Vagina (tissue), 2 donors: ENCODE measurements at regions not wholly inside any gene's neighbourhood (a gene's known extent, or its start where the extent isn't known, plus 50 kb on each side); places are given as distances from the start of the nearest gene placed in this dataset.

Source experiments
- DNase-seq, 2 donors: peaks; one replicate each; pipeline ENCODE4 v3.0.0-alpha.2; 2017; ENCODE audit errors: extremely low spot score in 2 of 2
- H3K27ac ChIP-seq: fragments of 200-600 bp; sonication (generic); one replicate; pipeline ENCODE4 v1.5.1; 2019
- H3K27me3 ChIP-seq: fragments of 200-600 bp; sonication (generic); one replicate; pipeline ENCODE4 v1.5.1; 2019
- H3K36me3 ChIP-seq, 2 donors: fragments of 200-600 bp; sonication (generic); one replicate each; pipeline ENCODE4 v1.5.1; 2017 to 2019
- H3K4me1 ChIP-seq: fragments of 200-600 bp; sonication (generic); one replicate; pipeline ENCODE4 v1.5.1; 2019
- H3K4me3 ChIP-seq, 2 donors: fragments of 200-600 bp; sonication (generic); 1 replicate in 1 of 2; 2 replicates in 1 of 2; pipeline ENCODE4 v1.5.1; 2016 to 2019
- H3K9me3 ChIP-seq: fragments of 200-600 bp; sonication (generic); one replicate; pipeline ENCODE4 v1.5.1; 2019
- POLR2A ChIP-seq, 2 donors: fragments of 450-650 bp; IDR thresholded peaks; one replicate each; pipeline ENCODE4 v1.6.1; 2017; ENCODE audit warnings: antibody characterized with exemption in 2 of 2, mild to moderate bottlenecking in 2 of 2, moderate library complexity in 2 of 2
- POLR2AphosphoS5 ChIP-seq, 2 donors: sonication (generic); formaldehyde crosslinking; IDR thresholded peaks; one replicate each; pipeline ENCODE4 v1.9.0; 2017; ENCODE audit warnings: antibody characterized with exemption in 2 of 2, mild to moderate bottlenecking in 2 of 2, low read depth in 1 of 2; ENCODE audit not compliant: insufficient read depth in 1 of 2
- intact Hi-C: fragments of 100-400 bp; cut with DNase I; formaldehyde crosslinking; loops from one replicate; pipeline ENCODE4 v1.15.1; 2023
- TF ChIP-seq, protein P1 (sequence below), 3 experiments: fragments of 450-650 bp in 2 of 3; fragments of 200-600 bp in 1 of 3; sonication (generic) in 1 of 3; IDR thresholded peaks; one replicate each; pipeline ENCODE4 v1.5.1; 2017 to 2019; ENCODE audit warnings: antibody characterized with exemption in 3 of 3, mild to moderate bottlenecking in 2 of 3, moderate library complexity in 2 of 3

DNA sequence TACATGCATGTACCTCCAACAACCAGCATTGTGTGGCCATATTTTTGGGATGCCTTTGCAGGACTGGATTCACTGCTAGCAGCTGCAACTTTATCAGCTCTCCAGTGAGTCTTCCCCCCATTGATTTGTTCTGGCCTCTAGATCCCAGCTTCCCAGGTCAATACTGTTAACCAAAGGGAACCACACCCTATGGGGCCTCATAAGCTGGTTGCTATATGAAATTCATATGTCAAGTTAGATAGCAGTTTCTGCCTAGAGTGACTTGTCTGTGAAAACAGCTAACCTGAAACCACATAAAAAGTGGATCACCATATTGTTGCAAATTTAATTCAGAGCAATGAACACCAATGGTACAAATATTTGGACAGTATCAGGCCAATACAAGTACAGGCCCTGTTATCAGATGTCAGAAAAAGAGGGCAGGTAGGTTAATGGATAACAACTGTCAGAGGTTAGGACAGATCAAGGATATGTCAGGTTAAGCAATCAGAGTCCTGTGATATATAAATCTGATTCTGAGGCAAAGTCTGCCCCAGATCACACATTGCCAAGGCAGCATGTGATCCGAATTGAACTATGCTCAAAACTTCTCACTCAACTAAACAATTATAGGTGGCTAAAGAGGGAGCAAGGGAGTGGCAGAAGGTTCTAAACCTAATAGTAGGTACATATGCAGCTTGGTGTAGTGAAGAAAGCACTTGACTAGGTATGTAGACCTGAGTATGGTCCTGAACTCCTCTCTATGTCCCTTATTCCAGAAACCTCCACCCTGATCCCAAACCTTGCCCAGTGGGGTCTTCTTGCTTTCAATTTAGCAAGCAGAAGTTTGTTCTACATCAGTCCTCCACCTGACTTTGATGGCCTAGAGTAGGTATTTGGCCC lies 94.7 kb upstream of the FOXN2 start:
- Histone ChIP-seq H3K4me3 (no peak overlapping the region), H3K4me1 (no peaks in the 10 kb centered on the region), H3K27me3 (no peaks in the 10 kb centered on the region), H3K9me3 (no peaks in the 10 kb centered on the region), H3K27ac (no peak overlapping the region), H3K36me3 (no peaks in the 10 kb centered on the region)
- intact Hi-C loops = no loop called here
- TF ChIP-seq, protein P1, sequence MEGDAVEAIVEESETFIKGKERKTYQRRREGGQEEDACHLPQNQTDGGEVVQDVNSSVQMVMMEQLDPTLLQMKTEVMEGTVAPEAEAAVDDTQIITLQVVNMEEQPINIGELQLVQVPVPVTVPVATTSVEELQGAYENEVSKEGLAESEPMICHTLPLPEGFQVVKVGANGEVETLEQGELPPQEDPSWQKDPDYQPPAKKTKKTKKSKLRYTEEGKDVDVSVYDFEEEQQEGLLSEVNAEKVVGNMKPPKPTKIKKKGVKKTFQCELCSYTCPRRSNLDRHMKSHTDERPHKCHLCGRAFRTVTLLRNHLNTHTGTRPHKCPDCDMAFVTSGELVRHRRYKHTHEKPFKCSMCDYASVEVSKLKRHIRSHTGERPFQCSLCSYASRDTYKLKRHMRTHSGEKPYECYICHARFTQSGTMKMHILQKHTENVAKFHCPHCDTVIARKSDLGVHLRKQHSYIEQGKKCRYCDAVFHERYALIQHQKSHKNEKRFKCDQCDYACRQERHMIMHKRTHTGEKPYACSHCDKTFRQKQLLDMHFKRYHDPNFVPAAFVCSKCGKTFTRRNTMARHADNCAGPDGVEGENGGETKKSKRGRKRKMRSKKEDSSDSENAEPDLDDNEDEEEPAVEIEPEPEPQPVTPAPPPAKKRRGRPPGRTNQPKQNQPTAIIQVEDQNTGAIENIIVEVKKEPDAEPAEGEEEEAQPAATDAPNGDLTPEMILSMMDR (IDR thresholded peaks at IDR 0.05) = no peak
- TF ChIP-seq POLR2AphosphoS5 (IDR thresholded peaks at IDR 0.05; ENCODE audit: insufficient read depth in 1 of 2, low read depth in 1 of 2) (no peak), POLR2A (IDR thresholded peaks at IDR 0.05) (no peak)
- DNase-seq = peak in 1 of 2 donors; percentile 40

DNA sequence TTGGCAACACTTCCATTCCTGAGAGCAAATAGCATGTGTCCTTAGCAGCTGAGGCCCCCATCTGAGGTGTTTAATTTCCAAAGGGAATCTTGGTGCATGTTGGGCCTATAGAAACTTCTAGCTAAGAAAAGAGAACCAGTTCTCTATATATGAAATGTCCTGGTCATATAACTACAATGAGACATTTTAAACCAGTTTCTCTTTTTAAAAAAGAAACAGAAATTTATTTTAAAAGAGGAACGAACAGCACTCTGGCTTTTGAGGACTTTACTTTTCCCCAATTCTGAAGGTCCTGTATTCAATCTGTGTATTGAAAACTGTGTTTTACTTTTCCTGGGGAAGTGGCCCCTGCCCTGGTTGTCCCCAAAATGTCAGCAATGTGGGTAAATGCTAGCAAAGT lies 94.0 kb upstream of the FOXN2 start:
- Histone ChIP-seq H3K9me3 (no peaks in the 10 kb centered on the region), H3K4me3 (no peak overlapping the region), H3K27me3 (no peaks in the 10 kb centered on the region), H3K27ac (no peak overlapping the region), H3K36me3 (no peaks in the 10 kb centered on the region), H3K4me1 (no peaks in the 10 kb centered on the region)
- no peak for DNase-seq
- intact Hi-C loops = no loop called here
- TF ChIP-seq POLR2A (IDR thresholded peaks at IDR 0.05) (no peak), POLR2AphosphoS5 (IDR thresholded peaks at IDR 0.05; ENCODE audit: insufficient read depth in 1 of 2, low read depth in 1 of 2) (no peak)
- TF ChIP-seq, protein P1 (IDR thresholded peaks at IDR 0.05) = no peak

DNA sequence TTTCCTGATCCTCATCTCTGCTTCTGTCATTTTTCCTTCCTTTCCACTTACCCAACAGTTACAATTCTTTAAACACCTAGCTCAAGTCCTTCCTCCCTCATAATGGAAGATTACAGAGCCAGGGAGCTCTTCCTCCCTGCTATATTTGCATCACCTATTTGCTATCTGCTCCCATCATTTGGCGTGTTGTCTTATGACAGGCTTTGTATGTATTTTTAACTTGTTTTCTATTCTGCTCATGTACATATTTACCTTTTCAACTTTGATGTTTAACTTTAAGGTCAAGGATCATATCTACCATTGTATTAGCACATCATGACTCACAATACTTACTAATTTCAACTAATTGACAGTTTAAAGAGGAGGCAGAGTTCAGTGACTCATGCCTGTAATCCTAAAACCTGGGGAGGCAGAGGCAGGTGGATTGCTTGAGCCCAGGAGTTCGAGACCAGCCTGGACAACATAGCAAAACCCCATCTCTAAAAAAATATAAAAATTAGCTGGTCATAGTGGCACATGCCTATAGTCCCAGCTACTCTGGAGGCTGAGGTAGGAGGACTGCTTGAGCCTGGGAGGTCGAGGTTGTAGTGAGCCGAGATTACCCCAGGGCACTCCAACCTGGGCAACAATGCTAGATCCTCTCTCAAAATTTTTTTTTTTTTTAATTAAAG lies 92.5 kb upstream of the FOXN2 start:
- Histone ChIP-seq H3K4me3 (no peak overlapping the region), H3K27me3 (no peaks in the 10 kb centered on the region), H3K4me1 (no peaks in the 10 kb centered on the region), H3K36me3 (no peaks in the 10 kb centered on the region), H3K9me3 (no peaks in the 10 kb centered on the region), H3K27ac (no peak overlapping the region)
- intact Hi-C loops = no loop called here
- TF ChIP-seq, protein P1 (IDR thresholded peaks at IDR 0.05) = no peak
- TF ChIP-seq POLR2A (IDR thresholded peaks at IDR 0.05) (no peak), POLR2AphosphoS5 (IDR thresholded peaks at IDR 0.05; ENCODE audit: insufficient read depth in 1 of 2, low read depth in 1 of 2) (no peak)
- DNase-seq = no peak

DNA sequence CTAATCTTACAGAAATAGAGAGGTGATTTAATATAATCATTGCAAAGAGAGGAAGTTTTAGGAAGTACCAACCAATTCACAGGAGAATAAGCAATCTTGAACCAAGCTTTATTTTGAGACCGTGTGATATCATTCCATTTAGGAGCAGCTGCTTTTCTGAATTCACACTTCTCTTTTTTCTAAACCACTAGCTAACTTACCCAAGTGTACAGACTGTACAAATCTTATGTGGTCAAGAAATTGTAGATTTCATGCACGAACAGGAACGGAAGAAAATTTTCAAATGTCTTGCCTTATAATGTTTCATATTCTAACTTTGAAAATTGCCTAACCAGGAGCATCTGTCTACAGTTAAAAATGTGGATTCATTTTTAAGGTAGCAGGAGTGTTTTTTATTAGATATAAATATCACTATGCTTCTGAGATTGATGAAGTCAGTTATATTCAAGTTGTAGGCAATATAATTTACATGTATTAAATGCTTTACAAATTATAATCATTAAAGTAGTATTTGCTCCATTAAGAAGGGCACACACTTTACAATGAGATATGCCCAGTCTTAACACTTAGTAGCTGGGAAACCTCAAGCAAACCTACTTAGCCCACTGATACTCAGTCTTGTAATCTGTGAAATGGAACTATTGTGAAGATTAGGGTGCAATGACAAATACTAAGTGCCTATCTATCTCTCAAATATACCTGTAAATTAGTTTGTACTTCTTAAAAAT lies 86.7 kb upstream of the FOXN2 start:
- H3K9me3 ChIP-seq = no peaks in the 10 kb centered on the region
- no peak overlapping the region for H3K27ac ChIP-seq
- intact Hi-C loops = no loop called here
- TF ChIP-seq, protein P1 (IDR thresholded peaks at IDR 0.05) = no peak
- TF ChIP-seq POLR2A (IDR thresholded peaks at IDR 0.05) (no peak), POLR2AphosphoS5 (IDR thresholded peaks at IDR 0.05; ENCODE audit: insufficient read depth in 1 of 2, low read depth in 1 of 2) (no peak)
- DNase-seq = no peak
- H3K36me3 ChIP-seq = no peaks in the 10 kb centered on the region
- H3K4me3 ChIP-seq = no peak overlapping the region
- no peaks in the 10 kb centered on the region for H3K27me3 ChIP-seq
- H3K4me1 ChIP-seq = no peaks in the 10 kb centered on the region
